Left lobe of liver (tissue), 2 donors: ENCODE measurements at regions not wholly inside any gene's neighbourhood (a gene's known extent, or its start where the extent isn't known, plus 50 kb on each side); places are given as distances from the start of the nearest gene placed in this dataset.
A peak's percentile ranks its signal among the peaks of the same experiment; 100 is the strongest.

ENCODE experiments used
- ATAC-seq: fragments of 200-7000 bp; cut with Tn5 transposase; one replicate; pipeline ENCODE4 v1.9.1; 2020; ENCODE audit warnings: mild to moderate bottlenecking, moderate library complexity
- DNase-seq: peaks from one replicate; pipeline ENCODE4 v3.0.0-alpha.2; 2020; ENCODE audit warnings: low spot score
- donor health status: DM: no; HTN: no; CAD: no; lungs with moderate emphysema.
- donor health status: DM: no; HTN: yes; CAD: no.

GRCh38 chr5:133778636-133779035 lies 166.3 kb upstream of the FSTL4 start:
- DNase-seq (no peak), ATAC-seq (no peak)

- ATAC-seq = no peak
- no peak for DNase-seq
These were observed 165.6 kb upstream of the FSTL4 start for GRCh38 chr5:133777951-133778350.

GRCh38 chr5:133775584-133776304 lies 163.4 kb upstream of the FSTL4 start:
- no peak for ATAC-seq
- DNase-seq = no peak

- ATAC-seq (no peak), DNase-seq (no peak)
These were observed 161.2 kb upstream of the FSTL4 start for GRCh38 chr5:133773247-133774202.

GRCh38 chr5:133769842-133770241 lies 157.5 kb upstream of the FSTL4 start:
- DNase-seq (no peak), ATAC-seq (no peak)

- DNase-seq (no peak), ATAC-seq (no peak)
These were observed 151.4 kb upstream of the FSTL4 start for GRCh38 chr5:133763744-133764143.

GRCh38 chr5:133761632-133762031 lies 149.3 kb upstream of the FSTL4 start:
- ATAC-seq (no peak), DNase-seq (no peak)

- no peak for ATAC-seq
- no peak for DNase-seq
These were observed 148.2 kb upstream of the FSTL4 start for GRCh38 chr5:133760532-133760931.

GRCh38 chr5:133758641-133759040 lies 146.3 kb upstream of the FSTL4 start:
- no peak for ATAC-seq
- DNase-seq = no peak

- DNase-seq = no peak
These were observed 145.1 kb upstream of the FSTL4 start for GRCh38 chr5:133757396-133757945.

GRCh38 chr5:133756756-133757155 lies 144.4 kb upstream of the FSTL4 start:
- DNase-seq = no peak
- ATAC-seq = no peak

More at GRCh38 chr5:133757396-133757945, 145.1 kb upstream of the FSTL4 start:
- no peak for ATAC-seq

GRCh38 chr5:133756036-133756435 lies 143.7 kb upstream of the FSTL4 start:
- DNase-seq (no peak), ATAC-seq (no peak)

- DNase-seq = peak; percentile 50
- peak; percentile 93 for ATAC-seq
These were observed 142.3 kb upstream of the FSTL4 start for GRCh38 chr5:133754575-133755169.

- ATAC-seq = no peak
These were observed 141.5 kb upstream of the FSTL4 start for GRCh38 chr5:133753856-133754255.

GRCh38 chr5:133751846-133752245 lies 139.5 kb upstream of the FSTL4 start:
- DNase-seq (no peak), ATAC-seq (no peak)

More at GRCh38 chr5:133753856-133754255, 141.5 kb upstream of the FSTL4 start:
- DNase-seq = no peak

GRCh38 chr5:133751421-133751820 lies 139.1 kb upstream of the FSTL4 start:
- DNase-seq (no peak), ATAC-seq (no peak)

GRCh38 chr5:133750856-133751255 lies 138.5 kb upstream of the FSTL4 start:
- DNase-seq (no peak), ATAC-seq (no peak)

- DNase-seq (no peak), ATAC-seq (no peak)
These were observed 138.0 kb upstream of the FSTL4 start for GRCh38 chr5:133750356-133750755.

- DNase-seq = no peak
- ATAC-seq = no peak
These were observed 137.1 kb upstream of the FSTL4 start for GRCh38 chr5:133749331-133749985.

- ATAC-seq = no peak
- no peak for DNase-seq
These were observed 134.5 kb upstream of the FSTL4 start for GRCh38 chr5:133746834-133747233.

- ATAC-seq = no peak
These were observed 132.6 kb upstream of the FSTL4 start for GRCh38 chr5:133744960-133745308.

More at GRCh38 chr5:133744960-133745308, 132.6 kb upstream of the FSTL4 start:
- DNase-seq = no peak
